OCI-LY7 (cell line): ENCODE measurements at regions not wholly inside any gene's neighbourhood (a gene's known extent, or its start where the extent isn't known, plus 50 kb on each side); places are given as distances from the start of the nearest gene placed in this dataset.

Experiments
- BruUV-seq: library from RNA; stranded (reverse); fragments of 400-500 nt; replicated peaks from 2 replicates; lab custom pipeline; 2021; lab: Mats Ljungman, UMichigan
- CTCF ChIA-PET: fragments of 300-600 bp; sonication (Branson Sonifier 250); formaldehyde crosslinking; loops from one replicate; lab custom pipeline; 2022; ENCODE audit warnings: antibody characterized with exemption; ENCODE audit not compliant: unreplicated experiment; lab: Charles Lee
- POLR2A ChIA-PET: fragments of 300-600 bp; sonication (Branson Sonifier 250); formaldehyde crosslinking; loops from one replicate; lab custom pipeline; 2022; ENCODE audit warnings: antibody characterized with exemption; lab: Charles Lee
- DNase-seq: peaks from one replicate; pipeline ENCODE4 v3.0.0-alpha.2; 2015; ENCODE audit warnings: low spot score
- H2AFZ ChIP-seq: fragments of 200-600 bp; sonication (generic), shearing (Covaris generic); 2 replicates; pipeline ENCODE4 v1.6.1; 2014; ENCODE audit warnings: mild to moderate bottlenecking, antibody characterized with exemption, low read length, moderate library complexity
- H3K27ac ChIP-seq: fragments of 200-600 bp; sonication (generic); 2 replicates; pipeline ENCODE4 v1.5.1; 2014; ENCODE audit warnings: mixed run types, low read depth, mild to moderate bottlenecking, moderate library complexity, low read length, inconsistent platforms; ENCODE audit not compliant: poor library complexity, severe bottlenecking
- H3K36me3 ChIP-seq: fragments of 200-600 bp; sonication (generic); 2 replicates; pipeline ENCODE4 v1.6.1; 2014; ENCODE audit warnings: mild to moderate bottlenecking, antibody characterized with exemption, low read length, moderate library complexity, mixed read lengths; ENCODE audit not compliant: insufficient read depth
- H3K4me1 ChIP-seq: fragments of 200-600 bp; sonication (generic); 2 replicates; pipeline ENCODE4 v1.5.1; 2014; ENCODE audit warnings: mild to moderate bottlenecking, low read length; ENCODE audit not compliant: insufficient read depth, poor library complexity, severe bottlenecking
- H3K4me2 ChIP-seq: fragments of 200-600 bp; sonication (generic); 2 replicates; pipeline ENCODE4 v1.6.1; 2014; ENCODE audit warnings: mild to moderate bottlenecking, low read length
- H3K4me3 ChIP-seq: fragments of 200-600 bp; sonication (generic); 2 replicates; pipeline ENCODE4 v1.5.1; 2014; ENCODE audit warnings: mild to moderate bottlenecking, low read depth, low read length; ENCODE audit not compliant: poor library complexity, severe bottlenecking
- H3K79me2 ChIP-seq: fragments of 200-600 bp; sonication (generic); 2 replicates; pipeline ENCODE4 v1.6.1; 2016; ENCODE audit warnings: low read depth, mild to moderate bottlenecking, low read length, moderate library complexity, mixed read lengths; ENCODE audit not compliant: insufficient read depth
- H3K9me2 ChIP-seq: fragments of 200-600 bp; sonication (generic); 2 replicates; pipeline ENCODE4 v1.6.1; 2016; ENCODE audit warnings: mild to moderate bottlenecking, low read length, mixed read lengths; ENCODE audit not compliant: insufficient read depth
- H3K9me3 ChIP-seq: fragments of 200-600 bp; sonication (generic); 2 replicates; pipeline ENCODE4 v1.6.1; 2014; ENCODE audit warnings: mild to moderate bottlenecking, mixed run types, low read length, mixed read lengths
- H4K20me1 ChIP-seq: fragments of 200-600 bp; sonication (generic); 2 replicates; pipeline ENCODE4 v1.6.1; 2014; ENCODE audit warnings: mild to moderate bottlenecking, antibody characterized with exemption, low read length, moderate library complexity, mixed read lengths; ENCODE audit not compliant: insufficient read depth
- CTCF ChIP-seq: fragments of 200-600 bp; sonication (generic); conservative IDR thresholded peaks from 2 replicates; pipeline ENCODE4 v1.5.1; 2014; ENCODE audit warnings: mild to moderate bottlenecking, antibody characterized with exemption, low read length, moderate library complexity, mixed read lengths
- EZH2phosphoT487 ChIP-seq: fragments of 200-600 bp; sonication (generic); IDR thresholded peaks from 2 replicates; pipeline ENCODE4 v1.6.1; 2018; ENCODE audit warnings: low read depth, borderline replicate concordance, mild to moderate bottlenecking, mixed run types, antibody characterized with exemption, low read length, moderate library complexity, mixed read lengths
- intact Hi-C: fragments of 100-400 bp; cut with micrococcal nuclease; formaldehyde crosslinking; loops from one replicate; pipeline ENCODE4 v1.10.0; 2022; ENCODE audit not compliant: unreplicated experiment

- Histone ChIP-seq H3K36me3 (no peaks in the 10 kb centered on the region), H4K20me1 (no peaks in the 10 kb centered on the region), H3K4me2 (no peak overlapping the region), H3K4me3 (no peak overlapping the region), H3K27ac (no peak overlapping the region), H3K9me2 (no peaks in the 10 kb centered on the region), H3K4me1 (no peaks in the 10 kb centered on the region), H2AFZ (no peak overlapping the region), H3K79me2 (no peaks in the 10 kb centered on the region), H3K9me3 (no peaks in the 10 kb centered on the region)
- no peak for DNase-seq
- no peak for TF ChIP-seq CTCF
- no peak for TF ChIP-seq EZH2phosphoT487
- ChIA-PET POLR2A (no interaction called here), CTCF (no interaction called here)
- no TSS peak for BruUV-seq
- intact Hi-C loops, result no loop called here
Observed at GRCh38 chr17:34071886-34072420, 183.1 kb upstream of the CCL2 start.

- no peak for DNase-seq
- no peak for TF ChIP-seq EZH2phosphoT487
- TF ChIP-seq CTCF, result no peak
- Histone ChIP-seq H3K9me3 (no peaks in the 10 kb centered on the region), H3K4me3 (no peak overlapping the region), H3K9me2 (no peaks in the 10 kb centered on the region), H3K4me2 (no peak overlapping the region), H3K27ac (no peak overlapping the region), H3K36me3 (no peaks in the 10 kb centered on the region), H3K79me2 (no peaks in the 10 kb centered on the region), H2AFZ (no peak overlapping the region), H3K4me1 (no peaks in the 10 kb centered on the region), H4K20me1 (no peaks in the 10 kb centered on the region)
- POLR2A ChIA-PET, result no interaction called here
- intact Hi-C loops, result no loop called here
- BruUV-seq, result no TSS peak
- CTCF ChIA-PET, result no interaction called here
Observed at GRCh38 chr17:34075076-34075475, 180.0 kb upstream of the CCL2 start.

GRCh38 chr17:34076743-34077631, 178.1 kb upstream of the CCL2 start:
- no peaks in the 10 kb centered on the region for H3K9me3 ChIP-seq
- CTCF ChIA-PET, result no interaction called here

More at GRCh38 chr17:34076743-34077631, 178.1 kb upstream of the CCL2 start:
- no peaks in the 10 kb centered on the region for H3K36me3 ChIP-seq
- H2AFZ ChIP-seq, result no peak overlapping the region
- intact Hi-C loops, result no loop called here
- no peaks in the 10 kb centered on the region for H3K4me1 ChIP-seq
- DNase-seq, result no peak
- no peaks in the 10 kb centered on the region for H4K20me1 ChIP-seq
- no TSS peak for BruUV-seq
- no peak overlapping the region for H3K4me2 ChIP-seq
- H3K79me2 ChIP-seq, result no peaks in the 10 kb centered on the region
- H3K9me2 ChIP-seq, result no peaks in the 10 kb centered on the region
- no peak overlapping the region for H3K4me3 ChIP-seq
- TF ChIP-seq EZH2phosphoT487 (no peak), CTCF (no peak)
- POLR2A ChIA-PET, result no interaction called here
- H3K27ac ChIP-seq, result no peak overlapping the region
